ENCODE measurements at regions not wholly inside any gene's neighbourhood (a gene's known extent, or its start where the extent isn't known, plus 50 kb on each side); places are given as distances from the start of the nearest gene placed in this dataset.

- no peak overlapping the region for H3K27ac ChIP-seq (ENCODE audit: low read depth, low read length)
- no peaks in the 10 kb centered on the region for H3K27me3 ChIP-seq (ENCODE audit: insufficient read depth, low read length)
- H3K36me3 ChIP-seq (ENCODE audit: insufficient read depth, low read length): no peaks in the 10 kb centered on the region
- no peak overlapping the region for H3K9ac ChIP-seq (ENCODE audit: low read depth, low read length)
- WGBS: 69% methylated on average over 5 of the region's 5 CpGs
- H3K9me3 ChIP-seq (ENCODE audit: insufficient read depth, low read depth, low read length): no peaks in the 10 kb centered on the region
- H3K4me3 ChIP-seq (ENCODE audit: low read length): no peak overlapping the region
- H3K4me1 ChIP-seq (ENCODE audit: insufficient read depth, low read length): peaks cover 26% of the 10 kb centered on the region
Observed at GRCh38 chr1:212545941-212546635, 62.5 kb upstream of the ATF3 start.

- WGBS: 53% methylated on average over 4 of the region's 4 CpGs
- H3K36me3 ChIP-seq (ENCODE audit: insufficient read depth, low read length): no peaks in the 10 kb centered on the region
- no peaks in the 10 kb centered on the region for H3K27me3 ChIP-seq (ENCODE audit: insufficient read depth, low read length)
- no peaks in the 10 kb centered on the region for H3K9me3 ChIP-seq (ENCODE audit: insufficient read depth, low read depth, low read length)
- H3K4me1 ChIP-seq (ENCODE audit: insufficient read depth, low read length): peaks cover 33% of the 10 kb centered on the region
- H3K9ac ChIP-seq (ENCODE audit: low read depth, low read length): no peak overlapping the region
- no peak overlapping the region for H3K4me3 ChIP-seq (ENCODE audit: low read length)
- peak overlapping the region; percentile 31; the same call in 1 of the 2 replicates for H3K27ac ChIP-seq (ENCODE audit: low read depth, low read length)
Observed at GRCh38 chr1:212549503-212550017, 59.0 kb upstream of the ATF3 start.

- Histone ChIP-seq H3K4me3 (ENCODE audit: low read length) (no peak overlapping the region), H3K27me3 (ENCODE audit: insufficient read depth, low read length) (peaks cover 6% of the 10 kb centered on the region; the same call in 1 of the 2 replicates), H3K27ac (ENCODE audit: low read depth, low read length) (no peak overlapping the region), H3K9ac (ENCODE audit: low read depth, low read length) (no peak overlapping the region), H3K9me3 (ENCODE audit: insufficient read depth, low read depth, low read length) (no peaks in the 10 kb centered on the region), H3K36me3 (ENCODE audit: insufficient read depth, low read length) (no peaks in the 10 kb centered on the region), H3K4me1 (ENCODE audit: insufficient read depth, low read length) (peaks cover 18% of the 10 kb centered on the region)
- WGBS: 85% methylated on average over 3 of the region's 4 CpGs
Observed at GRCh38 chr1:212551929-212552328, 56.6 kb upstream of the ATF3 start.

- Histone ChIP-seq H3K27ac (ENCODE audit: low read depth, low read length) (no peak overlapping the region), H3K9me3 (ENCODE audit: insufficient read depth, low read depth, low read length) (no peaks in the 10 kb centered on the region), H3K36me3 (ENCODE audit: insufficient read depth, low read length) (no peaks in the 10 kb centered on the region), H3K9ac (ENCODE audit: low read depth, low read length) (no peak overlapping the region), H3K27me3 (ENCODE audit: insufficient read depth, low read length) (peaks cover 21% of the 10 kb centered on the region), H3K4me3 (ENCODE audit: low read length) (no peak overlapping the region), H3K4me1 (ENCODE audit: insufficient read depth, low read length) (peaks cover 22% of the 10 kb centered on the region)
- 83% methylated on average over 4 of the region's 4 CpGs for WGBS
Observed at GRCh38 chr1:212553676-212554075, 54.9 kb upstream of the ATF3 start.

- H3K4me3 ChIP-seq (ENCODE audit: low read length): no peak overlapping the region
- peaks cover 21% of the 10 kb centered on the region for H3K27me3 ChIP-seq (ENCODE audit: insufficient read depth, low read length)
- no peaks in the 10 kb centered on the region for H3K36me3 ChIP-seq (ENCODE audit: insufficient read depth, low read length)
- no peaks in the 10 kb centered on the region for H3K9me3 ChIP-seq (ENCODE audit: insufficient read depth, low read depth, low read length)
- peaks cover 22% of the 10 kb centered on the region for H3K4me1 ChIP-seq (ENCODE audit: insufficient read depth, low read length)
- H3K27ac ChIP-seq (ENCODE audit: low read depth, low read length): no peak overlapping the region
- 91% methylated on average over 2 of the region's 2 CpGs for WGBS
- no peak overlapping the region for H3K9ac ChIP-seq (ENCODE audit: low read depth, low read length)
Observed at GRCh38 chr1:212554401-212554800, 54.2 kb upstream of the ATF3 start.

GRCh38 chr1:212555426-212555825, 53.1 kb upstream of the ATF3 start:
- no peak overlapping the region for H3K27ac ChIP-seq (ENCODE audit: low read depth, low read length)
- peaks cover 21% of the 10 kb centered on the region for H3K27me3 ChIP-seq (ENCODE audit: insufficient read depth, low read length)
- no peaks in the 10 kb centered on the region for H3K9me3 ChIP-seq (ENCODE audit: insufficient read depth, low read depth, low read length)
- H3K4me1 ChIP-seq (ENCODE audit: insufficient read depth, low read length): peaks cover 14% of the 10 kb centered on the region
- no peaks in the 10 kb centered on the region for H3K36me3 ChIP-seq (ENCODE audit: insufficient read depth, low read length)
- 93% methylated on average over 2 of the region's 2 CpGs for WGBS
- no peak overlapping the region for H3K9ac ChIP-seq (ENCODE audit: low read depth, low read length)
- no peak overlapping the region for H3K4me3 ChIP-seq (ENCODE audit: low read length)

- peaks cover 17% of the 10 kb centered on the region for H3K4me1 ChIP-seq (ENCODE audit: insufficient read depth, low read length)
- WGBS: 90% methylated on average over 3 of the region's 3 CpGs
- H3K4me3 ChIP-seq (ENCODE audit: low read length): no peak overlapping the region
- H3K9me3 ChIP-seq (ENCODE audit: insufficient read depth, low read depth, low read length): no peaks in the 10 kb centered on the region
- H3K27ac ChIP-seq (ENCODE audit: low read depth, low read length): no peak overlapping the region
- H3K9ac ChIP-seq (ENCODE audit: low read depth, low read length): no peak overlapping the region
- no peaks in the 10 kb centered on the region for H3K36me3 ChIP-seq (ENCODE audit: insufficient read depth, low read length)
- peaks cover 21% of the 10 kb centered on the region for H3K27me3 ChIP-seq (ENCODE audit: insufficient read depth, low read length)
Observed at GRCh38 chr1:212556822-212557549, 51.6 kb upstream of the ATF3 start.

GRCh38 chr1:212557739-212558692, 50.5 kb upstream of the ATF3 start:
- H3K36me3 ChIP-seq (ENCODE audit: insufficient read depth, low read length): no peaks in the 10 kb centered on the region
- H3K9ac ChIP-seq (ENCODE audit: low read depth, low read length): peak overlapping the region; percentile 68
- no peaks in the 10 kb centered on the region for H3K9me3 ChIP-seq (ENCODE audit: insufficient read depth, low read depth, low read length)
- peak overlapping the region; percentile 70 for H3K4me3 ChIP-seq (ENCODE audit: low read length)
- WGBS: 6% methylated on average over 47 of the region's 47 CpGs
- peaks cover 13% of the 10 kb centered on the region for H3K4me1 ChIP-seq (ENCODE audit: insufficient read depth, low read length)
- H3K27me3 ChIP-seq (ENCODE audit: insufficient read depth, low read length): peaks cover 21% of the 10 kb centered on the region
- peak overlapping the region; percentile 55; the same call in 1 of the 2 replicates for H3K27ac ChIP-seq (ENCODE audit: low read depth, low read length)

- H3K36me3 ChIP-seq (ENCODE audit: insufficient read depth, low read length): no peaks in the 10 kb centered on the region
- peak overlapping the region; percentile 68 for H3K9ac ChIP-seq (ENCODE audit: low read depth, low read length)
- WGBS: 4% methylated on average over 62 of the region's 62 CpGs
- H3K27me3 ChIP-seq (ENCODE audit: insufficient read depth, low read length): peaks cover 21% of the 10 kb centered on the region
- peaks cover 13% of the 10 kb centered on the region for H3K4me1 ChIP-seq (ENCODE audit: insufficient read depth, low read length)
- no peaks in the 10 kb centered on the region for H3K9me3 ChIP-seq (ENCODE audit: insufficient read depth, low read depth, low read length)
- H3K4me3 ChIP-seq (ENCODE audit: low read length): peak overlapping the region; percentile 70
- peak overlapping the region; percentile 55; the same call in 1 of the 2 replicates for H3K27ac ChIP-seq (ENCODE audit: low read depth, low read length)
Observed at GRCh38 chr1:212558693-212559480, 49.7 kb upstream of the ATF3 start.

All from HUES64 (cell line).